ENCODE measurements at regions not wholly inside any gene's neighbourhood (a gene's known extent, or its start where the extent isn't known, plus 50 kb on each side); places are given as distances from the start of the nearest gene placed in this dataset.

DNA sequence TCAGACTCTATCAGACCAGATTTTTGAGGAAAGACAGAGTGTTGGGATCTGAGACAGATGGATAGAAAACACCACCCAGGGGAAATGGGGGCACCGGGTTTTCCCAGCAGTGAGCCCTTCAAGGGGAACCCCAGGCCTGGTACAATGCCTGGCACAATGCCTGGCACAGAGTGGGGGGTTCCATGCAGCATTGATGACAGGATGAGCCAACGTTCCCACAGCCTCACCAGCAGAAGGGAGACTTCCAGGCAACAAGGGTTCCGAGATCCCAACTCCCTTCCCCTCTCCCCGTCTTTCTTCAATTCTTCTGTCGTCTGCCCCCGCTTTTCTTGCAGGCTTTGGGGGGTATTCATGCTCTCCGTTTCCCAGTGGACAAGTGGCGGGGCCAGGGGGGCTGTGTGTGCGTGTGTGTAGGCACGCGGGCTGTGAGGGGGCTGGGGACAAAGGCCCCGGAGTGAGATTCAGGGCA lies 132.1 kb upstream of the HAAO start:
- Histone ChIP-seq H3K27me3 (ENCODE audit: insufficient read depth, low read length) (no peaks in the 10 kb centered on the region), H3K4me1 (ENCODE audit: insufficient read depth, low read length) (peaks cover 54% of the 10 kb centered on the region), H3K36me3 (ENCODE audit: insufficient read depth, low read length) (no peaks in the 10 kb centered on the region), H4K20me1 (ENCODE audit: insufficient read depth, low read length) (no peaks in the 10 kb centered on the region), H3K4me3 (ENCODE audit: insufficient read depth, low read length) (peak overlapping the region; percentile 46), H3K9me3 (ENCODE audit: low read depth, low read length) (no peaks in the 10 kb centered on the region), H3K79me2 (ENCODE audit: insufficient read depth, low read length) (no peaks in the 10 kb centered on the region), H3K4me2 (ENCODE audit: insufficient read depth, low read length) (peak overlapping the region; percentile 64), H2AFZ (ENCODE audit: low read length) (no peak overlapping the region), H3K27ac (ENCODE audit: low read depth, low read length) (peak overlapping the region; percentile 98)
- TF ChIP-seq, protein P1, sequence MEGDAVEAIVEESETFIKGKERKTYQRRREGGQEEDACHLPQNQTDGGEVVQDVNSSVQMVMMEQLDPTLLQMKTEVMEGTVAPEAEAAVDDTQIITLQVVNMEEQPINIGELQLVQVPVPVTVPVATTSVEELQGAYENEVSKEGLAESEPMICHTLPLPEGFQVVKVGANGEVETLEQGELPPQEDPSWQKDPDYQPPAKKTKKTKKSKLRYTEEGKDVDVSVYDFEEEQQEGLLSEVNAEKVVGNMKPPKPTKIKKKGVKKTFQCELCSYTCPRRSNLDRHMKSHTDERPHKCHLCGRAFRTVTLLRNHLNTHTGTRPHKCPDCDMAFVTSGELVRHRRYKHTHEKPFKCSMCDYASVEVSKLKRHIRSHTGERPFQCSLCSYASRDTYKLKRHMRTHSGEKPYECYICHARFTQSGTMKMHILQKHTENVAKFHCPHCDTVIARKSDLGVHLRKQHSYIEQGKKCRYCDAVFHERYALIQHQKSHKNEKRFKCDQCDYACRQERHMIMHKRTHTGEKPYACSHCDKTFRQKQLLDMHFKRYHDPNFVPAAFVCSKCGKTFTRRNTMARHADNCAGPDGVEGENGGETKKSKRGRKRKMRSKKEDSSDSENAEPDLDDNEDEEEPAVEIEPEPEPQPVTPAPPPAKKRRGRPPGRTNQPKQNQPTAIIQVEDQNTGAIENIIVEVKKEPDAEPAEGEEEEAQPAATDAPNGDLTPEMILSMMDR (IDR thresholded peaks at IDR 0.05; ENCODE audit: extremely low read depth, low read depth, low read length), result no peak
- DNase-seq (ENCODE audit: insufficient read length, low spot score, missing footprints), result no peak

DNA sequence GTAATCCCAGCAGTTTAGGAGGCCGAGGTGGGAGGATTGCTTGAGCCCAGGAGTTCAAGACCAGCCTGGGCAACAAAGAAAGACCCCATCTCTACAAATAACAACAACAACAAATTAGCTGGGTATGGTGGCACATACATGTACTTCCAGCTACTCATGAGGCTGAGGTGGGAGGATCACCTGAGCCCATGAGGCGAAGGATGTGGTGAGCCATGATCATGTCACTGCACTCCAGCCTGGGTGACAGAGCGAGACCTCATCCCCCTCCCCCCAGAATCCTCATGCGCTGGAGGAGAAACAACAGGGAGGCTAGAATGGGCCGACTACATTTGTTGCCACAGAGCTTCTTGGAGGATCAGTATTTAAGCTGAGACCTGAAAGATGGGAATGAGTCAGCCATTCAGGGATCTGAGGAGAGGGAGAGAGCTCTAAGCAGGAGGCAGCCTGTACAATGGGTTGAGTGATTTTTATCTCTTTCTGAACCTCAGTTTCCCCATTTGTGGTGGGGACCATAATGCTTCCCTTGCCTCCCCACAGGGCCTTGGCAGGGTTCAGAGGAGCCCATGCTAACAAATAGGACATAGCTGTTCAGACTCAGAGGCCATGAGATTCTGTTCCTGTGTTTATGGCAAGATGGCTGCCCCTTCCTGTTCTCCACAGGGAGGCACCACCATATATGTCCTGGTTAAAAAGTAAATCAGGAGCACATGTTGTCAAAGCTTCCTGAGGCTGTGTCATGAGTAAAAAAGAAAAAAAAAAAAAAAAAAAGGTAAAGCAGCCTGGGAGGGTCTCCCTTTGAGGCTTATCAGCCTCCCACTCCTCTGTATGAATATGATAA lies 131.4 kb upstream of the HAAO start:
- Histone ChIP-seq H3K9me3 (ENCODE audit: low read depth, low read length) (no peaks in the 10 kb centered on the region), H4K20me1 (ENCODE audit: insufficient read depth, low read length) (no peaks in the 10 kb centered on the region), H3K27ac (ENCODE audit: low read depth, low read length) (peak overlapping the region; percentile 98), H3K79me2 (ENCODE audit: insufficient read depth, low read length) (no peaks in the 10 kb centered on the region), H3K4me3 (ENCODE audit: insufficient read depth, low read length) (no peak overlapping the region), H3K4me2 (ENCODE audit: insufficient read depth, low read length) (peak overlapping the region; percentile 64), H3K36me3 (ENCODE audit: insufficient read depth, low read length) (no peaks in the 10 kb centered on the region), H3K27me3 (ENCODE audit: insufficient read depth, low read length) (no peaks in the 10 kb centered on the region), H2AFZ (ENCODE audit: low read length) (no peak overlapping the region), H3K4me1 (ENCODE audit: insufficient read depth, low read length) (peaks cover 47% of the 10 kb centered on the region)
- TF ChIP-seq, protein P1 (IDR thresholded peaks at IDR 0.05; ENCODE audit: extremely low read depth, low read depth, low read length), result no peak
- DNase-seq (ENCODE audit: insufficient read length, low spot score, missing footprints), result no peak

DNA sequence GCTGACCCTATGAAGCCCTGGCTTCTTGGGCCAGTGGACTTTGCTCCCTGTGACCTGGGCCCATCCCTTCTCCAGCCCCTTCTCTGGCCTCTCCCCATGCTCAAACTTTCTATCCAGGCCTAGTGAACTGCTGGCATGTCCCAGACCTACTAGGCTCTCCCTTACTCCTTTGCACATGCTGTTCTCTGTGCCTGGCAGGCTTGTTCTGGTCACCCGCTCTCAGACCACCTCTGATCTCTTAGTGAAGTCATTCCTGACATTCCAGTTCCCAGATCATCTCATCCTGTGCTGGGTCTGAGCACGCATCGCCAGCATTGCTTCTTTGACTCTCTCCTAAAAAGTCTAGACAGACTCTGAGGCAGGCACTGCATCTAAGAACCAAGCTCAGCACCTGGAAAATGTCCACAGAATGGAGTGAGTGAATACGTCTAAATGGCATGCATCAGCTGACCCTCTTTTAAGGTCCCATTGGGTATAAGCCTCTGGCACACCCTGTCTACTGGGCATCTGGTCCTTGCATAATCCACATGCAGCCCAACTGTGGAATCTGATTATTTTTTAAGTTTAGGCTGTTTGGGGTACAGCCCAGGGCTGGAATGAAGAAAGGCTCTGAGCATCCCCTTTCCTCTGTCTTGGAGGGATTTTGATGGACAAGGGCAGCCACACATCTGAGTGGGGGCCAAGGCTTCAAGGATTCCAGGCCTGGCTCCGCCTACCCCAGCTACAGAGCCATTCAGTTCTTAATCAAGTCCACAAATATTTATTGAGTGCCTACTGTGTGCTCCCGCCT lies 130.6 kb upstream of the HAAO start:
- Histone ChIP-seq H3K27ac (ENCODE audit: low read depth, low read length) (peak overlapping the region; percentile 98), H3K4me3 (ENCODE audit: insufficient read depth, low read length) (no peak overlapping the region), H4K20me1 (ENCODE audit: insufficient read depth, low read length) (no peaks in the 10 kb centered on the region), H3K79me2 (ENCODE audit: insufficient read depth, low read length) (no peaks in the 10 kb centered on the region), H3K4me2 (ENCODE audit: insufficient read depth, low read length) (peak overlapping the region; percentile 23), H3K4me1 (ENCODE audit: insufficient read depth, low read length) (peaks cover 45% of the 10 kb centered on the region), H3K36me3 (ENCODE audit: insufficient read depth, low read length) (no peaks in the 10 kb centered on the region), H2AFZ (ENCODE audit: low read length) (no peak overlapping the region), H3K9me3 (ENCODE audit: low read depth, low read length) (no peaks in the 10 kb centered on the region), H3K27me3 (ENCODE audit: insufficient read depth, low read length) (no peaks in the 10 kb centered on the region)
- TF ChIP-seq, protein P1 (IDR thresholded peaks at IDR 0.05; ENCODE audit: extremely low read depth, low read depth, low read length), result no peak
- DNase-seq (ENCODE audit: insufficient read length, low spot score, missing footprints), result peak; percentile 93

DNA sequence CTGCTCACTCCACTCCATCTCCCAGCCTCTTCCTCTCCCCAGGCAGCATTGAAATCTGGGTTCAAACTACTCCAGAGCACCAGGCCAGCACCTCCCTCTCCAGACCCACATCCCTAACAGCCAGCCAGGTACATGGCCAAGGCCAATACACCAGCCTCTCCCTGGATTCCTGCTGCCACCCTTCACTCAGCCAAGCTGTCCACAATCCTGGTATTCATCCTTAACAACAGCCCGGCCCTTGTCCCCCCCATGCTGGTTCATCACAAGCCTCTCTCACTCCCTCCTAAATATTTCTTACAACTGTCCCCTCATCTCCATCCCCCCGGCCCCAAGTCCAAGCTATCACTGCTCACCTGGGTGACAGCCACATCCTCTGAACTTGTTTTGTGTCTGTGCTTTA lies 129.9 kb upstream of the HAAO start:
- no peaks in the 10 kb centered on the region for H3K9me3 ChIP-seq (ENCODE audit: low read depth, low read length)
- no peak overlapping the region for H3K4me3 ChIP-seq (ENCODE audit: insufficient read depth, low read length)
- TF ChIP-seq, protein P1 (IDR thresholded peaks at IDR 0.05; ENCODE audit: extremely low read depth, low read depth, low read length), result no peak
- no peaks in the 10 kb centered on the region for H3K27me3 ChIP-seq (ENCODE audit: insufficient read depth, low read length)
- peaks cover 50% of the 10 kb centered on the region for H3K4me1 ChIP-seq (ENCODE audit: insufficient read depth, low read length)
- H3K27ac ChIP-seq (ENCODE audit: low read depth, low read length), result peak overlapping the region; percentile 98
- peak overlapping the region; percentile 23 for H3K4me2 ChIP-seq (ENCODE audit: insufficient read depth, low read length)
- no peaks in the 10 kb centered on the region for H4K20me1 ChIP-seq (ENCODE audit: insufficient read depth, low read length)
- no peaks in the 10 kb centered on the region for H3K79me2 ChIP-seq (ENCODE audit: insufficient read depth, low read length)
- H3K36me3 ChIP-seq (ENCODE audit: insufficient read depth, low read length), result no peaks in the 10 kb centered on the region
- H2AFZ ChIP-seq (ENCODE audit: low read length), result no peak overlapping the region
- no peak for DNase-seq (ENCODE audit: insufficient read length, low spot score, missing footprints)

Data from osteoblast (primary cell).